Erythroblast (primary cell): ENCODE measurements at regions not wholly inside any gene's neighbourhood (a gene's known extent, or its start where the extent isn't known, plus 50 kb on each side); places are given as distances from the start of the nearest gene placed in this dataset.

ENCODE experiments used
- GATA1 ChIP-seq: IDR thresholded peaks from 2 replicates; pipeline ENCODE4 v1.6.1; 2011; ENCODE audit warnings: low read depth, mild to moderate bottlenecking, control low read depth, low read length, moderate library complexity
- POLR2A ChIP-seq: IDR thresholded peaks from 2 replicates; pipeline ENCODE4 v1.6.1; 2011; ENCODE audit warnings: mild to moderate bottlenecking, low read length

- TF ChIP-seq POLR2A (no peak), GATA1 (no peak)
Measured at GRCh38 chr1:101330427-101331130, 93.8 kb downstream of the S1PR1 start.
